HepG2 (cell line): ENCODE measurements at regions not wholly inside any gene's neighbourhood (a gene's known extent, or its start where the extent isn't known, plus 50 kb on each side); places are given as distances from the start of the nearest gene placed in this dataset.

Experiments
- ATAC-seq: fragments of 200-7000 bp; cut with Tn5 transposase; 3 replicates; pipeline ENCODE4 v1.9.1; 2020; ENCODE audit warnings: mild to moderate bottlenecking, moderate library complexity
- BruUV-seq: library from RNA; stranded (reverse); fragments of 400-500 nt; replicated peaks from 2 replicates; lab custom pipeline; 2021; lab: Mats Ljungman, UMichigan
- CTCF ChIA-PET: fragments of 300-600 bp; formaldehyde crosslinking; extraction: SDS; loops from one replicate; lab custom pipeline; 2021; ENCODE audit warnings: low total read pairs, inconsistent platforms, low intra/inter-chr PET ratio; lab: Yijun Ruan, JAX
- POLR2A ChIA-PET: fragments of 350-600 bp; sonication (Branson Sonifier 250); formaldehyde crosslinking; loops from one replicate; lab custom pipeline; 2020; ENCODE audit warnings: antibody characterized with exemption, inconsistent platforms; lab: Yijun Ruan, JAX
- DNase-seq: peaks from one replicate; pipeline ENCODE4 v3.0.0-alpha.2; 2015; ENCODE audit warnings: low spot score
- FAIRE-seq: peaks from 3 replicates; lab custom pipeline; 2011; peaks lifted over from hg19 to GRCh38; lab: Jason Lieb, UNC
- H2AFZ ChIP-seq: one replicate; pipeline ENCODE4 v1.6.1; 2011; ENCODE audit warnings: low read length, inconsistent platforms
- H3K27ac ChIP-seq: fragments of 300-600 bp; 3 replicates; pipeline ENCODE4 v1.8.0; 2011; ENCODE audit warnings: mixed run types, mild to moderate bottlenecking, mixed read lengths, low read length, inconsistent platforms; ENCODE audit not compliant: insufficient read depth; ENCODE audit errors: extremely low read length
- H3K27me3 ChIP-seq, 2 experiments: fragments of 200-600 bp in 1 of 2; 2 replicates in 1 of 2; 3 replicates in 1 of 2; pipeline versions ENCODE4 v1.6.0 to v1.8.0; 2011; ENCODE audit warnings: low read length in 2 of 2, mild to moderate bottlenecking in 2 of 2, moderate library complexity in 2 of 2, inconsistent platforms in 1 of 2; ENCODE audit not compliant: insufficient read depth in 2 of 2, control insufficient read depth in 1 of 2
- H3K36me3 ChIP-seq, 2 experiments: fragments of 200-600 bp in 1 of 2; replicated peaks in 1 of 2; 2 replicates in 1 of 2; 3 replicates in 1 of 2; pipeline versions ENCODE4 v1.5.1 to v1.8.0; 2011; ENCODE audit warnings: low read length in 2 of 2, inconsistent platforms in 1 of 2; ENCODE audit not compliant: insufficient read depth in 2 of 2, control insufficient read depth in 1 of 2
- H3K4me1 ChIP-seq: 2 replicates; pipeline ENCODE4 v1.5.1; 2012; ENCODE audit warnings: low read length, inconsistent platforms; ENCODE audit not compliant: insufficient read depth
- H3K4me2 ChIP-seq: 2 replicates; pipeline ENCODE4 v1.6.0; 2011; ENCODE audit warnings: low read depth, low read length, inconsistent platforms
- H3K4me3 ChIP-seq, 3 experiments: fragments of 200-600 bp in 1 of 3; sonication (generic), shearing (Covaris generic) in 1 of 3; replicated peaks in 1 of 3; 2 replicates each; pipeline ENCODE4 v1.5.1; 2011 to 2016; ENCODE audit warnings: low read length in 3 of 3, inconsistent platforms in 2 of 3, low read depth in 2 of 3, mild to moderate bottlenecking in 2 of 3, control low read depth in 1 of 3, mixed read lengths in 1 of 3; ENCODE audit not compliant: insufficient read depth in 1 of 3
- H3K79me2 ChIP-seq: one replicate; pipeline ENCODE4 v1.6.1; 2011; ENCODE audit warnings: low read length, inconsistent platforms; ENCODE audit not compliant: insufficient read depth
- H3K9ac ChIP-seq: 2 replicates; pipeline ENCODE4 v1.6.0; 2011; ENCODE audit warnings: mild to moderate bottlenecking, low read depth, low read length, inconsistent platforms; ENCODE audit not compliant: insufficient read depth
- H3K9me3 ChIP-seq: 2 replicates; pipeline ENCODE4 v1.5.1; 2012; ENCODE audit warnings: mild to moderate bottlenecking, low read length
- H4K20me1 ChIP-seq: 2 replicates; pipeline ENCODE4 v1.6.0; 2011; ENCODE audit warnings: inconsistent platforms, mild to moderate bottlenecking, low read length, moderate library complexity; ENCODE audit not compliant: insufficient read depth
- CREB1 ChIP-seq, 2 experiments: fragments of 450-650 bp in 1 of 2; IDR thresholded peaks; 2 replicates each; pipeline ENCODE4 v1.6.1; 2016 to 2017; ENCODE audit warnings: control low read depth in 1 of 2, mild to moderate bottlenecking in 1 of 2, missing compliant biosample characterization in 1 of 2, missing genetic modification characterization in 1 of 2
- FIP1L1 ChIP-seq: fragments of 200-400 bp; formaldehyde crosslinking; IDR thresholded peaks from 2 replicates; pipeline ENCODE4 v1.6.1; 2018; ENCODE audit warnings: low read depth, mild to moderate bottlenecking, low read length, moderate library complexity, borderline replicate concordance; ENCODE audit not compliant: insufficient read depth
- HES4 ChIP-seq: sonication (generic); formaldehyde crosslinking; IDR thresholded peaks from 2 replicates; pipeline ENCODE4 v1.9.0; 2021; ENCODE audit warnings: mild to moderate bottlenecking, missing genetic modification reagents, borderline replicate concordance
- NR0B2 ChIP-seq: sonication (generic); formaldehyde crosslinking; IDR thresholded peaks from 2 replicates; pipeline ENCODE4 v1.4.0; 2020; ENCODE audit warnings: mild to moderate bottlenecking, missing genetic modification reagents
- SIN3B ChIP-seq: fragments of 150-350 bp; IDR thresholded peaks from 2 replicates; pipeline ENCODE4 v1.6.1; 2014; ENCODE audit warnings: low read length
- ZNF446 ChIP-seq: sonication (generic); formaldehyde crosslinking; IDR thresholded peaks from 2 replicates; pipeline ENCODE4 v1.5.0; 2020; ENCODE audit warnings: mild to moderate bottlenecking, missing genetic modification reagents
- WGBS: methylation state at CpG from one replicate; pipeline ENCODE4 v1.1.6; 2017; ENCODE audit warnings: low lambda C conversion rate; 5-methylcytosine and 5-hydroxymethylcytosine counted together
- in situ Hi-C: cut with HindIII; loops from 2 replicates; pipeline ENCODE4 v1.10.0; 2017; ENCODE audit warnings: low pct_unique_long_range_greater_than_20kb; ENCODE audit not compliant: extremely low pct_ligation_motif_present
- intact Hi-C: fragments of 100-400 bp; cut with micrococcal nuclease; formaldehyde crosslinking; loops from one replicate; pipeline ENCODE4 v1.10.0; 2022; ENCODE audit not compliant: unreplicated experiment

- H3K36me3 ChIP-seq: no peaks in the 10 kb centered on the region
- DNase-seq: no peak
- in situ Hi-C loops: no loop called here
- H2AFZ ChIP-seq: no peak overlapping the region
- no peaks in the 10 kb centered on the region for H3K4me1 ChIP-seq
- TF ChIP-seq CREB1 (IDR thresholded peaks at IDR 0.05): 0 out of 2 replicates have a peak, but pooled peaks have one; percentile 13
- no peak for TF ChIP-seq CREB1 (CRISPR knock-in tag; IDR thresholded peaks at IDR 0.05)
- no peak for TF ChIP-seq ZNF446
- H3K79me2 ChIP-seq: no peaks in the 10 kb centered on the region
- H3K9ac ChIP-seq: no peak overlapping the region
- no peak overlapping the region for H3K27ac ChIP-seq
- intact Hi-C loops: no loop called here
- no peaks in the 10 kb centered on the region for H4K20me1 ChIP-seq
- no peak overlapping the region for H3K4me3 ChIP-seq
- no peak for ATAC-seq
- BruUV-seq: no TSS peak
- WGBS: 4% methylated on average over 7 of the region's 7 CpGs
- FAIRE-seq: no peak
- H3K27me3 ChIP-seq: peaks cover 3 to 51% of the 10 kb centered on the region in 2 experiments; a peak in 2 of 5 replicates
- no peaks in the 10 kb centered on the region for H3K9me3 ChIP-seq
- ChIA-PET POLR2A (no interaction called here), CTCF (no interaction called here)
- no peak overlapping the region for H3K4me2 ChIP-seq
Measured at GRCh38 chr2:105680357-105680756, 64.4 kb upstream of the NCK2 start.

- Histone ChIP-seq H3K27me3 (peaks cover 3 to 55% of the 10 kb centered on the region in 2 experiments; a peak in 4 of 5 replicates), H2AFZ (no peak overlapping the region), H3K4me1 (no peaks in the 10 kb centered on the region), H3K27ac (no peak overlapping the region), H3K36me3 (no peaks in the 10 kb centered on the region), H4K20me1 (no peaks in the 10 kb centered on the region), H3K4me3 (no peak overlapping the region), H3K4me2 (no peak overlapping the region), H3K9me3 (no peaks in the 10 kb centered on the region), H3K79me2 (no peaks in the 10 kb centered on the region), H3K9ac (no peak overlapping the region)
- intact Hi-C loops: no loop called here
- DNase-seq (no peak), ATAC-seq (no peak), FAIRE-seq (no peak)
- POLR2A ChIA-PET: no interaction called here
- in situ Hi-C loops: no loop called here
- no TSS peak for BruUV-seq
- CTCF ChIA-PET: no interaction called here
- under 1% methylated on average over 6 of the region's 6 CpGs for whole genome bisulfite sequencing
- TF ChIP-seq NR0B2 (CRISPR knock-in tag) (no peak), FIP1L1 (no peak), HES4 (no peak), SIN3B (no peak)
Measured at GRCh38 chr2:105678346-105678745, 66.4 kb upstream of the NCK2 start.
